ENCODE measurements at regions not wholly inside any gene's neighbourhood (a gene's known extent, or its start where the extent isn't known, plus 50 kb on each side); places are given as distances from the start of the nearest gene placed in this dataset.

- TF ChIP-seq IRF3 (IDR thresholded peaks at IDR 0.05), result no peak
- TF ChIP-seq TCF12 (IDR thresholded peaks at IDR 0.05; ENCODE audit: low read depth, low read length), result no peak
- TF ChIP-seq SIX5 (IDR thresholded peaks at IDR 0.05; ENCODE audit: low read depth, low read length, severe bottlenecking), result no peak
- TF ChIP-seq SKIL (IDR thresholded peaks at IDR 0.05; ENCODE audit: low read depth, poor library complexity, severe bottlenecking), result no peak
- TF ChIP-seq NR2C2 (IDR thresholded peaks at IDR 0.05; ENCODE audit: borderline replicate concordance, control insufficient read depth, insufficient read length, low read depth), result no peak
These were observed 331.8 kb downstream of the FOXO1 start (continued) for GRCh38 chr13:40334616-40335015.

GRCh38 chr13:40336228-40337221, 329.9 kb downstream of the FOXO1 start:
- intact Hi-C loops (cut with micrococcal nuclease; ENCODE audit: unreplicated experiment) (no loop called here), in situ Hi-C loops (cut with MboI) (no loop called here)
- H3K36me3 ChIP-seq (ENCODE audit: control insufficient read depth in 2 of 2, insufficient read depth in 2 of 2, low read length in 1 of 2), result no peaks in the 10 kb centered on the region
- H3K4me1 ChIP-seq (ENCODE audit: control insufficient read depth, insufficient read depth, low read length), result no peaks in the 10 kb centered on the region
- no peak overlapping the region for H3K9ac ChIP-seq (ENCODE audit: control insufficient read depth, insufficient read depth, low read length)
- RAD21 ChIA-PET (ENCODE audit: unreplicated experiment), result interaction anchor here (1.3 kb wide), 1 partner anchor 33 kb away, joined by 3 read pairs; no protein-coding TSS in a partner anchor
- no peaks in the 10 kb centered on the region for H4K20me1 ChIP-seq (ENCODE audit: control insufficient read depth, insufficient read depth)
- BruUV-seq (replicated peaks), result no TSS peak
- H3K4me3 ChIP-seq, result no peak overlapping the region
- H3K79me2 ChIP-seq (ENCODE audit: control insufficient read depth, insufficient read depth, low read length), result no peaks in the 10 kb centered on the region
- no peak for FAIRE-seq
- H3K9me3 ChIP-seq (replicated peaks; ENCODE audit: control insufficient read depth, insufficient read depth, low read length), result no peaks in the 10 kb centered on the region
- no peak overlapping the region for H3K27ac ChIP-seq (ENCODE audit: control insufficient read depth, insufficient read depth)
- POLR2A ChIA-PET, result no interaction called here
- DNase-seq (ENCODE audit: low read depth, low spot score), result no peak
- WGBS (ENCODE audit: insufficient coverage, insufficient replicate concordance, low lambda C conversion rate, missing lambda C conversion rate), result 66% methylated on average over 7 of the region's 7 CpGs
- SMC1A ChIA-PET (ENCODE audit: uncharacterized antibody, unreplicated experiment), result interaction anchor here (0.5 to 1.6 kb wide), 5 partner anchors 10 to 338 kb away, joined by 3 to 5 read pairs (median 4); no protein-coding TSS in a partner anchor
- no peak overlapping the region for H2AFZ ChIP-seq (ENCODE audit: control insufficient read depth, low read depth, low read length)
- H3K27me3 ChIP-seq (replicated peaks in 1 of 2; ENCODE audit: control insufficient read depth in 2 of 2, insufficient read depth in 2 of 2, low read length in 1 of 2), result no peaks in the 10 kb centered on the region
- ATAC-seq, result no peak
- no peak overlapping the region for H3K4me2 ChIP-seq (ENCODE audit: control insufficient read depth, insufficient read depth)
- CTCF ChIA-PET, result interaction anchor here (0.5 kb wide), 1 partner anchor 83 kb away, joined by 3 read pairs; no protein-coding TSS in a partner anchor
- TF ChIP-seq POLR2AphosphoS5 (IDR thresholded peaks at IDR 0.05; ENCODE audit: low read length) (no peak), ASH2L (IDR thresholded peaks at IDR 0.05; ENCODE audit: borderline replicate concordance, low read depth) (no peak), MTA2 (IDR thresholded peaks at IDR 0.05; ENCODE audit: low read depth) (no peak), POLR2AphosphoS2 (IDR thresholded peaks at IDR 0.05; ENCODE audit: low read depth, low read length) (no peak), WRNIP1 (IDR thresholded peaks at IDR 0.05; ENCODE audit: borderline replicate concordance, low read depth, low read length) (no peak), TCF7 (IDR thresholded peaks at IDR 0.05; ENCODE audit: borderline replicate concordance) (no peak), SKIL (IDR thresholded peaks at IDR 0.05; ENCODE audit: low read depth, poor library complexity, severe bottlenecking) (no peak), ZNF217 (IDR thresholded peaks at IDR 0.05) (no peak), NKRF (conservative IDR thresholded peaks at IDR 0.05) (no peak), TARDBP (IDR thresholded peaks at IDR 0.05; ENCODE audit: borderline replicate concordance) (no peak)
